Gastrocnemius medialis (tissue), 4 donors: ENCODE measurements at regions not wholly inside any gene's neighbourhood (a gene's known extent, or its start where the extent isn't known, plus 50 kb on each side); places are given as distances from the start of the nearest gene placed in this dataset.

ENCODE experiments used
- POLR2A ChIP-seq, 2 donors: fragments of 450-650 bp; IDR thresholded peaks; one replicate each; pipeline ENCODE4 v1.6.1; 2017; ENCODE audit warnings: antibody characterized with exemption in 2 of 2, mild to moderate bottlenecking in 2 of 2, moderate library complexity in 2 of 2
- TF ChIP-seq, protein P1 (sequence below), 5 experiments: fragments of 450-650 bp in 3 of 5; fragments of 200-600 bp in 2 of 5; sonication (generic) in 2 of 5; IDR thresholded peaks in 4 of 5; conservative IDR thresholded peaks in 1 of 5; 1 replicate in 4 of 5; 2 replicates in 1 of 5; pipeline ENCODE4 v1.5.1; 2016 to 2019; ENCODE audit warnings: antibody characterized with exemption in 5 of 5, mild to moderate bottlenecking in 3 of 5, moderate library complexity in 3 of 5

DNA sequence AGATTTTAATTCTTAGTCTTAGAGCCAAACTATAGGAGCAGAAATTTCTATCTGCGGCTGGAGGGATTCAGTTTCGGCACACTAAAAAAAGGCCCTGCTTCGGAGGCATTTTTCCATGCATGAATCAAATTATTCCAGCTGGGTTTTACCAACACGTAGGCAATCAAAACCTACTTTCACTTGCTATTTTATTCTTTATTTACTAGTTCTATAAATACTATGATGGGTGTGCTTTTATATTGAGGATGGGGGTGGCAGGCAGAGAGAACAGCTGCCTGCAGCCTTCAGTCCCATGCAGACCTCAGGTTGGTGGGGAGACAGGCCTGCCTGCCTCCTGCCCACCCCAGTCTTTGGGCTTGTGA is 609.8 kb downstream of the BCOR start:
- TF ChIP-seq, protein P1, sequence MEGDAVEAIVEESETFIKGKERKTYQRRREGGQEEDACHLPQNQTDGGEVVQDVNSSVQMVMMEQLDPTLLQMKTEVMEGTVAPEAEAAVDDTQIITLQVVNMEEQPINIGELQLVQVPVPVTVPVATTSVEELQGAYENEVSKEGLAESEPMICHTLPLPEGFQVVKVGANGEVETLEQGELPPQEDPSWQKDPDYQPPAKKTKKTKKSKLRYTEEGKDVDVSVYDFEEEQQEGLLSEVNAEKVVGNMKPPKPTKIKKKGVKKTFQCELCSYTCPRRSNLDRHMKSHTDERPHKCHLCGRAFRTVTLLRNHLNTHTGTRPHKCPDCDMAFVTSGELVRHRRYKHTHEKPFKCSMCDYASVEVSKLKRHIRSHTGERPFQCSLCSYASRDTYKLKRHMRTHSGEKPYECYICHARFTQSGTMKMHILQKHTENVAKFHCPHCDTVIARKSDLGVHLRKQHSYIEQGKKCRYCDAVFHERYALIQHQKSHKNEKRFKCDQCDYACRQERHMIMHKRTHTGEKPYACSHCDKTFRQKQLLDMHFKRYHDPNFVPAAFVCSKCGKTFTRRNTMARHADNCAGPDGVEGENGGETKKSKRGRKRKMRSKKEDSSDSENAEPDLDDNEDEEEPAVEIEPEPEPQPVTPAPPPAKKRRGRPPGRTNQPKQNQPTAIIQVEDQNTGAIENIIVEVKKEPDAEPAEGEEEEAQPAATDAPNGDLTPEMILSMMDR (IDR thresholded peaks at IDR 0.05 in 4 of 5, conservative IDR thresholded peaks at IDR 0.05 in 1 of 5) = no peak
- no peak for TF ChIP-seq POLR2A (IDR thresholded peaks at IDR 0.05)
